ENCODE measurements at regions not wholly inside any gene's neighbourhood (a gene's known extent, or its start where the extent isn't known, plus 50 kb on each side); places are given as distances from the start of the nearest gene placed in this dataset.

DNA sequence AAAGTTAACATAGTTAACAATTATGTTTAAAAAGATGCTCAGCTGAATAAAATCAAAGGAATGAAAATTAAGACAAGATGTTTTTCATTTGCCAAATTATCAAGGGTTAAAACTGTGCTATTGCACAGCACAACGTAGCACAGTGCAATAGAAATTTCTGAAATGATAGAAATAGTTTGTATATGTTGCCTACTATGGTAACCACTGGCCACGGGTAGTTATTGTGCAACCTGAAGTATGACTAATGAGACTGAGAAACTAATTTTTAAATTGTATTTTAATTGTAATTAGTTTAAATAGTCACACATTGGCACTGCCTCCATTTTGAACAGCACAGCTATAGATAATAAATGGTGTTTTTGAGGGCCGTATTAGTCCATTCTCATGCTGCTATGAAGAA lies 343.1 kb upstream of the FAM241A start:
- no peak overlapping the region for H2BK12ac ChIP-seq (ENCODE audit: low read depth, low read length)
- no peak overlapping the region for H4K8ac ChIP-seq (ENCODE audit: extremely low read depth, insufficient read depth, low read length)
- H2AFZ ChIP-seq (ENCODE audit: low read length): no peak overlapping the region
- no peaks in the 10 kb centered on the region for H4K20me1 ChIP-seq (replicated peaks in 1 of 2; ENCODE audit: control insufficient read depth in 1 of 2, insufficient read depth in 2 of 2, low read length in 2 of 2)
- ChIA-PET POLR2A (ENCODE audit: partially characterized antibody) (no interaction called here), CTCF (ENCODE audit: partially characterized antibody) (interaction anchor here (0.9 kb wide), 1 partner anchor 12 kb away, joined by 3 read pairs; no protein-coding TSS in a partner anchor)
- H3K56ac ChIP-seq (replicated peaks; ENCODE audit: insufficient read length, low read depth, low read length): no peak overlapping the region
- 95% methylated on average over 3 of the region's 3 CpGs; no CpG with 5 or more reads in 1 of the 2 experiments for WGBS, 2 experiments (ENCODE audit: extremely low coverage in 1 of 2, insufficient coverage in 1 of 2, insufficient read length in 1 of 2, insufficient replicate concordance in 2 of 2, low coverage in 1 of 2, low lambda C conversion rate in 2 of 2, missing lambda C conversion rate in 1 of 2)
- H3K4me1 ChIP-seq (replicated peaks in 1 of 4; ENCODE audit: control insufficient read depth in 3 of 4, insufficient read depth in 4 of 4, low read length in 3 of 4): no peaks in the 10 kb centered on the region
- H3K79me1 ChIP-seq (ENCODE audit: low read depth, low read length): no peaks in the 10 kb centered on the region
- peaks cover 0 to 12% (median 11%) of the 10 kb centered on the region in 4 experiments; a peak in 6 of 7 replicates for H3K27me3 ChIP-seq (replicated peaks in 1 of 4; ENCODE audit: control insufficient read depth in 3 of 4, extremely low read depth in 1 of 4, insufficient read depth in 3 of 4, low read length in 3 of 4)
- H3K4ac ChIP-seq (replicated peaks; ENCODE audit: insufficient read length, low read depth, low read length): no peak overlapping the region
- peaks cover 2% of the 10 kb centered on the region; the same call in 1 of the 2 replicates for H3K23me2 ChIP-seq (ENCODE audit: low read depth, low read length)
- TF ChIP-seq, protein P1, sequence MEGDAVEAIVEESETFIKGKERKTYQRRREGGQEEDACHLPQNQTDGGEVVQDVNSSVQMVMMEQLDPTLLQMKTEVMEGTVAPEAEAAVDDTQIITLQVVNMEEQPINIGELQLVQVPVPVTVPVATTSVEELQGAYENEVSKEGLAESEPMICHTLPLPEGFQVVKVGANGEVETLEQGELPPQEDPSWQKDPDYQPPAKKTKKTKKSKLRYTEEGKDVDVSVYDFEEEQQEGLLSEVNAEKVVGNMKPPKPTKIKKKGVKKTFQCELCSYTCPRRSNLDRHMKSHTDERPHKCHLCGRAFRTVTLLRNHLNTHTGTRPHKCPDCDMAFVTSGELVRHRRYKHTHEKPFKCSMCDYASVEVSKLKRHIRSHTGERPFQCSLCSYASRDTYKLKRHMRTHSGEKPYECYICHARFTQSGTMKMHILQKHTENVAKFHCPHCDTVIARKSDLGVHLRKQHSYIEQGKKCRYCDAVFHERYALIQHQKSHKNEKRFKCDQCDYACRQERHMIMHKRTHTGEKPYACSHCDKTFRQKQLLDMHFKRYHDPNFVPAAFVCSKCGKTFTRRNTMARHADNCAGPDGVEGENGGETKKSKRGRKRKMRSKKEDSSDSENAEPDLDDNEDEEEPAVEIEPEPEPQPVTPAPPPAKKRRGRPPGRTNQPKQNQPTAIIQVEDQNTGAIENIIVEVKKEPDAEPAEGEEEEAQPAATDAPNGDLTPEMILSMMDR (IDR thresholded peaks at IDR 0.05; ENCODE audit: control extremely low read depth in 1 of 3, insufficient read depth in 1 of 3, low read depth in 1 of 3, low read length in 3 of 3): no peak
- TF ChIP-seq CEBPB (IDR thresholded peaks at IDR 0.05; ENCODE audit: low read depth, low read length): peak; percentile 14; the same call in 1 of the 2 replicates
- H3K23ac ChIP-seq (ENCODE audit: insufficient read length): no peak overlapping the region
- no peak overlapping the region for H3K18ac ChIP-seq (ENCODE audit: extremely low read depth, low read length)
- no peak overlapping the region for H2BK20ac ChIP-seq (ENCODE audit: low read length)
- no peak overlapping the region for H3K9ac ChIP-seq (replicated peaks in 1 of 4; ENCODE audit: extremely low read depth in 1 of 4, low read depth in 3 of 4, low read length in 3 of 4)
- H3K27ac ChIP-seq (ENCODE audit: low read depth, low read length): no peak overlapping the region
- H2BK15ac ChIP-seq (ENCODE audit: low read length): no peak overlapping the region
- H2AK5ac ChIP-seq (ENCODE audit: low read depth, low read length): no peak overlapping the region
- no peaks in the 10 kb centered on the region for H3K79me2 ChIP-seq (ENCODE audit: control insufficient read depth in 1 of 2, insufficient read depth in 2 of 2, low read length in 2 of 2)
- no peak for FAIRE-seq
- H2BK120ac ChIP-seq (replicated peaks; ENCODE audit: low read depth, low read length): no peak overlapping the region
- no peak overlapping the region for H3K14ac ChIP-seq (ENCODE audit: insufficient read length)
- no peak overlapping the region for H4K91ac ChIP-seq (replicated peaks; ENCODE audit: insufficient read length, low read length)
- H2BK5ac ChIP-seq (ENCODE audit: low read depth, low read length): no peak overlapping the region
- no peak overlapping the region for H3K4me2 ChIP-seq (ENCODE audit: insufficient read depth in 1 of 2, low read depth in 2 of 2, low read length in 2 of 2)
- no peak overlapping the region for H4K5ac ChIP-seq (ENCODE audit: insufficient read length, low read depth, low read length)
- DNase-seq (ENCODE audit: low read depth in 1 of 2, low spot score in 2 of 2): no peak
- no peaks in the 10 kb centered on the region for H3K9me3 ChIP-seq (ENCODE audit: insufficient read depth in 2 of 2, low read depth in 1 of 2, low read length in 1 of 2)
- H3K36me3 ChIP-seq (ENCODE audit: control insufficient read depth in 2 of 4, insufficient read depth in 4 of 4, low read length in 3 of 4): no peaks in the 10 kb centered on the region
- no peak overlapping the region for H3K4me3 ChIP-seq (ENCODE audit: extremely low read depth in 1 of 4, insufficient read depth in 2 of 4, low read depth in 3 of 4, low read length in 4 of 4)
